ENCODE measurements at regions not wholly inside any gene's neighbourhood (a gene's known extent, or its start where the extent isn't known, plus 50 kb on each side); places are given as distances from the start of the nearest gene placed in this dataset.

- intact Hi-C loops (cut with micrococcal nuclease; ENCODE audit: unreplicated experiment), result no loop called here
- TF ChIP-seq CTCF (conservative IDR thresholded peaks at IDR 0.05; ENCODE audit: low read depth, low read length) (no peak), EZH2 (IDR thresholded peaks at IDR 0.05; ENCODE audit: borderline replicate concordance, low read depth, low read length, poor library complexity, severe bottlenecking) (no peak)
These were observed 983.0 kb downstream of the SI start for GRCh38 chr3:164095279-164095678.

GRCh38 chr3:164094546-164094945, 983.8 kb downstream of the SI start:
- DNase-seq (ENCODE audit: low spot score), result no peak
- Histone ChIP-seq H3K36me3 (ENCODE audit: insufficient read depth, low read length, poor library complexity, severe bottlenecking) (no peaks in the 10 kb centered on the region), H3K4me1 (ENCODE audit: insufficient read depth, low read length, poor library complexity, severe bottlenecking) (no peaks in the 10 kb centered on the region), H3K9me3 (ENCODE audit: low read depth, low read length, poor library complexity, severe bottlenecking) (no peaks in the 10 kb centered on the region), H3K27ac (ENCODE audit: low read depth, low read length, poor library complexity, severe bottlenecking) (no peak overlapping the region), H3K4me3 (ENCODE audit: low read depth, low read length, poor library complexity, severe bottlenecking) (no peak overlapping the region), H3K27me3 (replicated peaks; ENCODE audit: insufficient read depth, low read depth, low read length, poor library complexity) (no peaks in the 10 kb centered on the region)
- intact Hi-C loops (cut with micrococcal nuclease; ENCODE audit: unreplicated experiment), result no loop called here
- ChIA-PET CTCF (no interaction called here), POLR2A (ENCODE audit: low non-redundant PET) (no interaction called here)
- TF ChIP-seq CTCF (conservative IDR thresholded peaks at IDR 0.05; ENCODE audit: low read depth, low read length) (no peak), EZH2 (IDR thresholded peaks at IDR 0.05; ENCODE audit: borderline replicate concordance, low read depth, low read length, poor library complexity, severe bottlenecking) (no peak)
- BruUV-seq (replicated peaks), result no TSS peak

More at GRCh38 chr3:164095279-164095678, 983.0 kb downstream of the SI start:
- CTCF ChIA-PET, result no interaction called here
- Histone ChIP-seq H3K4me1 (ENCODE audit: insufficient read depth, low read length, poor library complexity, severe bottlenecking) (no peaks in the 10 kb centered on the region), H3K4me3 (ENCODE audit: low read depth, low read length, poor library complexity, severe bottlenecking) (no peak overlapping the region), H3K27ac (ENCODE audit: low read depth, low read length, poor library complexity, severe bottlenecking) (no peak overlapping the region), H3K36me3 (ENCODE audit: insufficient read depth, low read length, poor library complexity, severe bottlenecking) (no peaks in the 10 kb centered on the region), H3K9me3 (ENCODE audit: low read depth, low read length, poor library complexity, severe bottlenecking) (no peaks in the 10 kb centered on the region), H3K27me3 (replicated peaks; ENCODE audit: insufficient read depth, low read depth, low read length, poor library complexity) (no peaks in the 10 kb centered on the region)
- DNase-seq (ENCODE audit: low spot score), result no peak
- BruUV-seq (replicated peaks), result no TSS peak
- POLR2A ChIA-PET (ENCODE audit: low non-redundant PET), result no interaction called here

- H3K4me1 ChIP-seq (ENCODE audit: insufficient read depth, low read length, poor library complexity, severe bottlenecking), result no peaks in the 10 kb centered on the region
- no peaks in the 10 kb centered on the region for H3K9me3 ChIP-seq (ENCODE audit: low read depth, low read length, poor library complexity, severe bottlenecking)
- no TSS peak for BruUV-seq (replicated peaks)
- H3K27me3 ChIP-seq (replicated peaks; ENCODE audit: insufficient read depth, low read depth, low read length, poor library complexity), result no peaks in the 10 kb centered on the region
- CTCF ChIA-PET, result no interaction called here
- no peak for TF ChIP-seq EZH2 (IDR thresholded peaks at IDR 0.05; ENCODE audit: borderline replicate concordance, low read depth, low read length, poor library complexity, severe bottlenecking)
- TF ChIP-seq CTCF (conservative IDR thresholded peaks at IDR 0.05; ENCODE audit: low read depth, low read length), result no peak
- no peak for DNase-seq (ENCODE audit: low spot score)
- H3K36me3 ChIP-seq (ENCODE audit: insufficient read depth, low read length, poor library complexity, severe bottlenecking), result no peaks in the 10 kb centered on the region
- H3K4me3 ChIP-seq (ENCODE audit: low read depth, low read length, poor library complexity, severe bottlenecking), result no peak overlapping the region
- H3K27ac ChIP-seq (ENCODE audit: low read depth, low read length, poor library complexity, severe bottlenecking), result no peak overlapping the region
- POLR2A ChIA-PET (ENCODE audit: low non-redundant PET), result no interaction called here
- intact Hi-C loops (cut with micrococcal nuclease; ENCODE audit: unreplicated experiment), result no loop called here
These were observed 998.1 kb downstream of the SI start for GRCh38 chr3:164080208-164080607.

Measured in A673 (cell line).